ENCODE measurements at regions not wholly inside any gene's neighbourhood (a gene's known extent, or its start where the extent isn't known, plus 50 kb on each side); places are given as distances from the start of the nearest gene placed in this dataset.

DNA sequence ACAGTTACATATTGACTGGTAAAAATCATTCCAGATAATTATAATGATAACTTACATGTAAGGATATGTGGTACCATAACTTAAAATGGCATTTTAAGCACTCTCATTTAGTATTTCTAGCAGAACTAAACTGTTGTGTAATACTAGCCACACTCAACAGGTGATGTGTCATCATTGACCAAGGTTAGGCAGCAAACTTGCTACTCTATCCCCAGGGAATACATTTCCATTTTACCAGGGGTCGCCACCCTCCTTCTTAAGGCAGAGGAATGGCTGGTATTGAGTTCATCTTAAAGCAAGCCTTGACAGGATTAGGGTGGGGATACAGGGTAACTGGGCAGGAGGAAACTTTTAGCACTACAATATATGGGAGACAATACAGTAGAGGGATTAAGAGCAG, 259.8 kb upstream of the CAMK1G start:
- no peak for DNase-seq (ENCODE audit: extremely low spot score)
- WGBS = 86% methylated on average over 1 of the region's 1 CpG
- no peaks in the 10 kb centered on the region for H3K36me3 ChIP-seq
- TF ChIP-seq EP300 (IDR thresholded peaks at IDR 0.05) = no peak
- TF ChIP-seq POLR2A (IDR thresholded peaks at IDR 0.05; ENCODE audit: low read depth) = no peak
- no peak for TF ChIP-seq POLR2AphosphoS5 (IDR thresholded peaks at IDR 0.05)
- TF ChIP-seq CTCF (IDR thresholded peaks at IDR 0.05) = no peak
- H3K4me3 ChIP-seq = no peak overlapping the region
- H3K27ac ChIP-seq (replicated peaks in 1 of 4) = no peak overlapping the region
- peaks cover 0 to 3% (median 0%) of the 10 kb centered on the region in 4 donors for H3K4me1 ChIP-seq
- no peaks in the 10 kb centered on the region for H3K9me3 ChIP-seq
- intact Hi-C loops (cut with DNase I) = no loop called here
- no peaks in the 10 kb centered on the region for H3K27me3 ChIP-seq

GRCh38 chr1:209324901-209325871, 258.3 kb upstream of the CAMK1G start:
- Histone ChIP-seq H3K9me3 (no peaks in the 10 kb centered on the region), H3K4me3 (no peak overlapping the region), H3K27ac (replicated peaks in 1 of 4) (peak overlapping the region in 3 of 4 donors; percentile 16 to 55 (median 23)), H3K36me3 (no peaks in the 10 kb centered on the region), H3K27me3 (no peaks in the 10 kb centered on the region), H3K4me1 (peaks cover 0 to 3% (median 0%) of the 10 kb centered on the region in 4 donors)
- TF ChIP-seq CTCF (IDR thresholded peaks at IDR 0.05) = no peak
- TF ChIP-seq EP300 (IDR thresholded peaks at IDR 0.05) = no peak
- TF ChIP-seq POLR2A (IDR thresholded peaks at IDR 0.05; ENCODE audit: low read depth) = no peak
- TF ChIP-seq POLR2AphosphoS5 (IDR thresholded peaks at IDR 0.05) = no peak
- no peak for DNase-seq (ENCODE audit: extremely low spot score)
- 64% methylated on average over 5 of the region's 5 CpGs for WGBS
- intact Hi-C loops (cut with DNase I) = no loop called here

GRCh38 chr1:209326076-209326475, 257.4 kb upstream of the CAMK1G start:
- 40% methylated on average over 2 of the region's 2 CpGs for WGBS
- Histone ChIP-seq H3K4me1 (peaks cover 0 to 3% (median 0%) of the 10 kb centered on the region in 4 donors), H3K27ac (replicated peaks in 1 of 4) (peak overlapping the region in 3 of 4 donors; percentile 16 to 55 (median 23)), H3K4me3 (no peak overlapping the region), H3K36me3 (no peaks in the 10 kb centered on the region), H3K27me3 (no peaks in the 10 kb centered on the region), H3K9me3 (no peaks in the 10 kb centered on the region)
- intact Hi-C loops (cut with DNase I) = no loop called here
- no peak for TF ChIP-seq POLR2AphosphoS5 (IDR thresholded peaks at IDR 0.05)
- TF ChIP-seq POLR2A (IDR thresholded peaks at IDR 0.05; ENCODE audit: low read depth) = no peak
- no peak for TF ChIP-seq CTCF (IDR thresholded peaks at IDR 0.05)
- no peak for DNase-seq (ENCODE audit: extremely low spot score)

- no peaks in the 10 kb centered on the region for H3K27me3 ChIP-seq
- no peaks in the 10 kb centered on the region for H3K9me3 ChIP-seq
- no peak overlapping the region for H3K27ac ChIP-seq (replicated peaks in 1 of 4)
- no peak overlapping the region for H3K4me3 ChIP-seq
- peaks cover 0 to 3% (median 0%) of the 10 kb centered on the region in 4 donors for H3K4me1 ChIP-seq
- DNase-seq (ENCODE audit: extremely low spot score) = no peak
- TF ChIP-seq POLR2A (IDR thresholded peaks at IDR 0.05; ENCODE audit: low read depth) = no peak
- TF ChIP-seq CTCF (IDR thresholded peaks at IDR 0.05) = no peak
- no peak for TF ChIP-seq EP300 (IDR thresholded peaks at IDR 0.05)
- no peak for TF ChIP-seq POLR2AphosphoS5 (IDR thresholded peaks at IDR 0.05)
- 81% methylated on average over 7 of the region's 7 CpGs for WGBS
- H3K36me3 ChIP-seq = no peaks in the 10 kb centered on the region
- intact Hi-C loops (cut with DNase I) = no loop called here
Observed at GRCh38 chr1:209326831-209327230, 256.7 kb upstream of the CAMK1G start.
